ENCODE measurements at regions not wholly inside any gene's neighbourhood (a gene's known extent, or its start where the extent isn't known, plus 50 kb on each side); places are given as distances from the start of the nearest gene placed in this dataset.

DNA sequence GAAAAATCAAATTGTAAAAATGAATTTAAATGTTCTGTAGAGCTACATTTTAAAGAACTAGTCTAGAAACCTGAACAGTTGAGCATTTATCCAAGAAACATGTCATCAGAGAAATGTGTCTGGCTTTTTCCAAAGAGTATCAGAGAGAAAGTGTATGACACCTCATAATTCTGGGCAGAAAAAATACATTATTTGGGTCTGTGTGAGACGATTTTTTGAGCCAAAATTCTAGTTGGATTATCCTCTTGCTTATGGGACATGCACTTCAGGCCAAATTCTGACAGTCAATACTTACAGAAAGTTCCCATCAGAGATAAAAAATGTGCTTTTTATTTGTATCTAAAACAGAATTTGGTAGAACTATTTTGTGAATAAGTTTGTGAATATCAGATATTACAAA is 1242.7 kb downstream of the EPHA7 start:
- no peak overlapping the region for H3K4me3 ChIP-seq
- no peak for TF ChIP-seq Cebpa-rat (IDR thresholded peaks at IDR 0.05)
- H3K4me1 ChIP-seq: no peaks in the 10 kb centered on the region
- no peaks in the 10 kb centered on the region for H3K9me3 ChIP-seq (replicated peaks in 1 of 11)
- H4K20me1 ChIP-seq: no peaks in the 10 kb centered on the region
- H3K9ac ChIP-seq: no peak overlapping the region
- no peaks in the 10 kb centered on the region for H3K36me3 ChIP-seq
- H3K27me3 ChIP-seq: no peaks in the 10 kb centered on the region
- no peak overlapping the region for H3K27ac ChIP-seq
- H3K4me2 ChIP-seq: no peak overlapping the region

DNA sequence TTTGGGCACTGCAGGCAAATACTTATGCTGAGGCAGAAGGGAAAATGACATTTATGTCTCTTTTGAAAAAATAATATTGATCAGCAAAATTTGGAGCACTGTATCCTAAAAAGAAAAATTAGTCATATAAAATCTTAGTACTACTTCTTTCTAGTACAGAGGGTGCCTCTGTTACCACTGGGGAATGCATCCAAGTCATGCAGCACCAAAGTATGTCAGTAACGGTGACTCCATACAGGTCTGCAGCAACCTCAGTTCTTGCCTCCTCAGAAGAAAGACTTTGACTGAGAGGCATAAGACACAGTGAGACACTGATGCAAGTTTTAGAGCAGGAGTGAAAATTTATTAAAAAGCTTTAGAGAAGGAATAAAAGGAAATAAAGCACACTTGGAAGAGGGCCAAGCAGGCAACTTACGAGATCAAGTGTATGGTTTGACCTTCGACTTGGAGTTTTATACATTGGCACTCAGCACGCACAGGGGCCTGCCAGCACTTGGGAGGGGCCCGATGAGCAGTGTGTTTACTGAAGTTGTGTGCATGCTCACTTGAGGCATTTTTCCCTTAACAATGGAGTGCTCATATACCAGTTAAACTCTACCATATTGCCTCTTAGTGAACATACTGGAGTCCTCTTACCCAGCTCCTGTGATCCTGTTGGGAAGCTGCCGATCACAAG is 1244.8 kb downstream of the EPHA7 start:
- Histone ChIP-seq H3K9me3 (replicated peaks in 1 of 11) (no peaks in the 10 kb centered on the region), H3K27me3 (no peaks in the 10 kb centered on the region), H3K9ac (no peak overlapping the region), H3K36me3 (no peaks in the 10 kb centered on the region), H3K4me3 (no peak overlapping the region), H3K4me2 (no peak overlapping the region), H3K27ac (no peak overlapping the region), H4K20me1 (no peaks in the 10 kb centered on the region), H3K4me1 (no peaks in the 10 kb centered on the region)
- no peak for TF ChIP-seq Cebpa-rat (IDR thresholded peaks at IDR 0.05)

DNA sequence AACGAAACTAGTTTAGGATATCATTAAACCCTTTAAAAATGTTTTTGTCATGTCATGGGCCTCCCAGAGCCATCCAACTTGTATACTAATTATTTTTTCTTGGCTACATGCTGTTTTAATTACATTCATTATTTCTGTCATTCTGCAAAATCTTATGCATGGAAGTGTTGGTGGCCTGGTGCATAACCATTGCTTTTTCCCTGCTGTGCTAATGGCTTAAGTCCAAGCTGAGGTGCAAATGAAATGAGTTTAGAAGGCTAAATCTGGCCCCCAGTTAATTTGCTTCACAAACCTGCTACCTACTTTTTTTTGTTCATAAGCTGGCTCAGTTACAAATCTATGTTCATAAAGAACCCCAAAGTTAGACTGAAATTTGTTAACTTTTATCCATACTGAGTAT is 1249.9 kb downstream of the EPHA7 start:
- Histone ChIP-seq H3K4me3 (no peak overlapping the region), H3K36me3 (no peaks in the 10 kb centered on the region), H3K27ac (no peak overlapping the region), H3K9ac (no peak overlapping the region), H3K4me1 (no peaks in the 10 kb centered on the region), H3K27me3 (no peaks in the 10 kb centered on the region), H3K4me2 (no peak overlapping the region), H3K9me3 (replicated peaks in 1 of 11) (peaks cover 0 to 11% (median 0%) of the 10 kb centered on the region in 11 experiments; a peak in 4 of 22 replicates), H4K20me1 (no peaks in the 10 kb centered on the region)
- no peak for TF ChIP-seq Cebpa-rat (IDR thresholded peaks at IDR 0.05)

GRCh38 chr6:92166666-92167065 is 1252.7 kb downstream of the EPHA7 start:
- Histone ChIP-seq H3K9ac (no peak overlapping the region), H3K4me1 (peaks cover 0 to 12% (median 0%) of the 10 kb centered on the region in 10 experiments; a peak in 3 of 20 replicates), H3K9me3 (replicated peaks in 1 of 11) (peaks cover 0 to 13% (median 0%) of the 10 kb centered on the region in 11 experiments; a peak in 4 of 22 replicates), H3K36me3 (no peaks in the 10 kb centered on the region), H3K27ac (no peak overlapping the region), H3K4me2 (no peak overlapping the region), H3K27me3 (no peaks in the 10 kb centered on the region), H3K4me3 (no peak overlapping the region), H4K20me1 (no peaks in the 10 kb centered on the region)
- TF ChIP-seq Cebpa-rat (IDR thresholded peaks at IDR 0.05): no peak

DNA sequence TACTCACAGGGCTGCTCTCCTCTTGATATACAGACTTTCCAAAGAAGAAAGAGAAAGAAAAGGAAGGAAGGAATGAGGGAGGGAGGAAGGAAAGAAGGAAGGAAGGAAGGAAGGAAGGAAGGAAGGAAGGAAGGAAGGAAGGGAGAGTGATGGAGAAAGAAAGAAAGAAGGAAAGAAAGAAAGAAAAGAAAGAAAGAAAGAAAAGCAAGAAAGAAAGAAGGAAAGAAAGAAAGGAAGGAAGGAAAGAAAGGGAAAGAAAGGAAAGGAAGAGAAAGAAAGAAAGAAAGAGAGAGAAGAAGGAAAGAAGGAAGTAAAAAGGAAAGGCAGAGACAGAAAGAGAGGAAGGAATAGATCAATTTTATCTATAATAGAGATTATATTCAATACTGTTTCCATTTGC is 1257.4 kb downstream of the EPHA7 start:
- H3K4me2 ChIP-seq: no peak overlapping the region
- no peaks in the 10 kb centered on the region for H3K36me3 ChIP-seq
- H3K9ac ChIP-seq: no peak overlapping the region
- peaks cover 0 to 13% (median 0%) of the 10 kb centered on the region in 11 experiments; a peak in 4 of 22 replicates for H3K9me3 ChIP-seq (replicated peaks in 1 of 11)
- H3K4me3 ChIP-seq: no peak overlapping the region
- H3K4me1 ChIP-seq: peaks cover 0 to 12% (median 0%) of the 10 kb centered on the region in 10 experiments; a peak in 3 of 20 replicates
- H4K20me1 ChIP-seq: no peaks in the 10 kb centered on the region
- no peak overlapping the region for H3K27ac ChIP-seq
- TF ChIP-seq Cebpa-rat (IDR thresholded peaks at IDR 0.05): no peak
- no peaks in the 10 kb centered on the region for H3K27me3 ChIP-seq

DNA sequence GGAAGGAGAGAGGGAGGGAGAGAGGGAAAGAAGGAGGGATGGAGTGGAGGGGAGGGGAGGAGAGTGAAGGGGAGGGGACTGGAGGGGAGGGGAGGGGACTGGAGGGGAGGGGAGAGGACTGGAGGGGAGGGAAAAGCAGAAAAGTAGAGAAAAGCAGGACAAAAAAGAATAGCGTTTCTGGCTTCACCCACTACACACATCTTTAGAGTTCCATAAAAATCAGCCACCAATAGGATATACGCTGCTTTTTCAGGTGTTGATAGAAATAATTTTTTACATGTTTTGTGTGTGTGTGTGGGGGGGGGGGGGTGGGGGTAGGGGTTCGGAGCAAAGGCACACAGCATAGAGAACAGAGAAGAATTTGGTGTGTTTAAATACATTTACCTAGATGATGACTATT is 1259.1 kb downstream of the EPHA7 start:
- Histone ChIP-seq H3K27me3 (no peaks in the 10 kb centered on the region), H3K4me3 (no peak overlapping the region), H3K36me3 (no peaks in the 10 kb centered on the region), H3K9me3 (replicated peaks in 1 of 11) (peaks cover 0 to 9% (median 0%) of the 10 kb centered on the region in 11 experiments; a peak in 4 of 22 replicates), H3K27ac (no peak overlapping the region), H3K4me1 (peaks cover 0 to 12% (median 0%) of the 10 kb centered on the region in 10 experiments; a peak in 3 of 20 replicates), H4K20me1 (no peaks in the 10 kb centered on the region), H3K9ac (no peak overlapping the region), H3K4me2 (no peak overlapping the region)
- no peak for TF ChIP-seq Cebpa-rat (IDR thresholded peaks at IDR 0.05)

- no peak overlapping the region for H3K4me2 ChIP-seq
- H3K27me3 ChIP-seq: no peaks in the 10 kb centered on the region
- H3K9ac ChIP-seq: no peak overlapping the region
- TF ChIP-seq Cebpa-rat (IDR thresholded peaks at IDR 0.05): no peak
- H3K9me3 ChIP-seq (replicated peaks in 1 of 11): no peaks in the 10 kb centered on the region
- H4K20me1 ChIP-seq: no peaks in the 10 kb centered on the region
- peaks cover 0 to 12% (median 0%) of the 10 kb centered on the region in 10 experiments; a peak in 3 of 20 replicates for H3K4me1 ChIP-seq
- no peak overlapping the region for H3K4me3 ChIP-seq
- H3K36me3 ChIP-seq: no peaks in the 10 kb centered on the region
- no peak overlapping the region for H3K27ac ChIP-seq
Measured at GRCh38 chr6:92159046-92159445, 1260.3 kb downstream of the EPHA7 start.

GRCh38 chr6:92150553-92150952 is 1268.8 kb downstream of the EPHA7 start:
- H3K9me3 ChIP-seq (replicated peaks in 1 of 11): no peaks in the 10 kb centered on the region
- H3K27ac ChIP-seq: no peak overlapping the region
- H3K27me3 ChIP-seq: no peaks in the 10 kb centered on the region
- no peak overlapping the region for H3K4me2 ChIP-seq
- no peaks in the 10 kb centered on the region for H3K36me3 ChIP-seq
- H4K20me1 ChIP-seq: no peaks in the 10 kb centered on the region
- no peak overlapping the region for H3K9ac ChIP-seq
- H3K4me1 ChIP-seq: no peaks in the 10 kb centered on the region
- no peak overlapping the region for H3K4me3 ChIP-seq
- TF ChIP-seq Cebpa-rat (IDR thresholded peaks at IDR 0.05): no peak

- H3K9me3 ChIP-seq (replicated peaks in 1 of 11): no peaks in the 10 kb centered on the region
- H3K36me3 ChIP-seq: no peaks in the 10 kb centered on the region
- no peaks in the 10 kb centered on the region for H3K27me3 ChIP-seq
- no peaks in the 10 kb centered on the region for H3K4me1 ChIP-seq
- no peak overlapping the region for H3K4me2 ChIP-seq
- H4K20me1 ChIP-seq: no peaks in the 10 kb centered on the region
- no peak overlapping the region for H3K9ac ChIP-seq
- no peak for TF ChIP-seq Cebpa-rat (IDR thresholded peaks at IDR 0.05)
- no peak overlapping the region for H3K27ac ChIP-seq
- no peak overlapping the region for H3K4me3 ChIP-seq
Measured at GRCh38 chr6:92147246-92147645, 1272.1 kb downstream of the EPHA7 start.

GRCh38 chr6:92139601-92140000 is 1279.8 kb downstream of the EPHA7 start:
- H3K4me3 ChIP-seq: no peak overlapping the region
- no peaks in the 10 kb centered on the region for H3K36me3 ChIP-seq
- no peak overlapping the region for H3K9ac ChIP-seq
- H3K27me3 ChIP-seq: no peaks in the 10 kb centered on the region
- no peak overlapping the region for H3K27ac ChIP-seq
- no peaks in the 10 kb centered on the region for H3K9me3 ChIP-seq (replicated peaks in 1 of 11)
- H3K4me2 ChIP-seq: no peak overlapping the region
- no peaks in the 10 kb centered on the region for H4K20me1 ChIP-seq
- no peaks in the 10 kb centered on the region for H3K4me1 ChIP-seq
- no peak for TF ChIP-seq Cebpa-rat (IDR thresholded peaks at IDR 0.05)

All from BLaER1 treated with 17β-estradiol and CSF1 and Interleukin-3, amounts not matched to agents 10 nM and 100 nM (cell line).